LNCAP (cell line): ENCODE measurements at regions not wholly inside any gene's neighbourhood (a gene's known extent, or its start where the extent isn't known, plus 50 kb on each side); places are given as distances from the start of the nearest gene placed in this dataset.

Source experiments
- TF ChIP-seq, protein P1 (sequence below): fragments of 450-650 bp; IDR thresholded peaks from 2 replicates; pipeline ENCODE4 v1.5.1; 2017; ENCODE audit warnings: mild to moderate bottlenecking

DNA sequence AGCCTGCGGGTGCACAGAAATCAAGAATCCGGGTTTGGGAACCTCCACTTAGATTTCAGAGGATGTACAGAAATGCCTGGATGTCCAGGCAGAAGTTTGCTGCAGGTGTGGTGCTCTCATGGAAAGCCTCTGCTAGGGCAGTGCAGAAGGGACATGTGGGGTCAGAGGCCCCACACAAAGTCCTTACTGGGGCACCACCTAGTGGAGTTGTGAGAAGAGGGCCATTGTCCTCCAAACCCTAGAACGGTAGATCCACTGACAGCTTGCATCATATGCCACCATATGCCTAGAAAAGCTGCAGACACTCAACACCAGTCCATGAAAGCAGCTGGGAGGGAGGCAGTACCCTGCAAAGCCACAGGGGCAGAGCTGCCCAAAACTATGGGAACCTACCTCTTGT is 833.0 kb downstream of the TMEM182 start:
- TF ChIP-seq, protein P1, sequence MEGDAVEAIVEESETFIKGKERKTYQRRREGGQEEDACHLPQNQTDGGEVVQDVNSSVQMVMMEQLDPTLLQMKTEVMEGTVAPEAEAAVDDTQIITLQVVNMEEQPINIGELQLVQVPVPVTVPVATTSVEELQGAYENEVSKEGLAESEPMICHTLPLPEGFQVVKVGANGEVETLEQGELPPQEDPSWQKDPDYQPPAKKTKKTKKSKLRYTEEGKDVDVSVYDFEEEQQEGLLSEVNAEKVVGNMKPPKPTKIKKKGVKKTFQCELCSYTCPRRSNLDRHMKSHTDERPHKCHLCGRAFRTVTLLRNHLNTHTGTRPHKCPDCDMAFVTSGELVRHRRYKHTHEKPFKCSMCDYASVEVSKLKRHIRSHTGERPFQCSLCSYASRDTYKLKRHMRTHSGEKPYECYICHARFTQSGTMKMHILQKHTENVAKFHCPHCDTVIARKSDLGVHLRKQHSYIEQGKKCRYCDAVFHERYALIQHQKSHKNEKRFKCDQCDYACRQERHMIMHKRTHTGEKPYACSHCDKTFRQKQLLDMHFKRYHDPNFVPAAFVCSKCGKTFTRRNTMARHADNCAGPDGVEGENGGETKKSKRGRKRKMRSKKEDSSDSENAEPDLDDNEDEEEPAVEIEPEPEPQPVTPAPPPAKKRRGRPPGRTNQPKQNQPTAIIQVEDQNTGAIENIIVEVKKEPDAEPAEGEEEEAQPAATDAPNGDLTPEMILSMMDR, result no peak

DNA sequence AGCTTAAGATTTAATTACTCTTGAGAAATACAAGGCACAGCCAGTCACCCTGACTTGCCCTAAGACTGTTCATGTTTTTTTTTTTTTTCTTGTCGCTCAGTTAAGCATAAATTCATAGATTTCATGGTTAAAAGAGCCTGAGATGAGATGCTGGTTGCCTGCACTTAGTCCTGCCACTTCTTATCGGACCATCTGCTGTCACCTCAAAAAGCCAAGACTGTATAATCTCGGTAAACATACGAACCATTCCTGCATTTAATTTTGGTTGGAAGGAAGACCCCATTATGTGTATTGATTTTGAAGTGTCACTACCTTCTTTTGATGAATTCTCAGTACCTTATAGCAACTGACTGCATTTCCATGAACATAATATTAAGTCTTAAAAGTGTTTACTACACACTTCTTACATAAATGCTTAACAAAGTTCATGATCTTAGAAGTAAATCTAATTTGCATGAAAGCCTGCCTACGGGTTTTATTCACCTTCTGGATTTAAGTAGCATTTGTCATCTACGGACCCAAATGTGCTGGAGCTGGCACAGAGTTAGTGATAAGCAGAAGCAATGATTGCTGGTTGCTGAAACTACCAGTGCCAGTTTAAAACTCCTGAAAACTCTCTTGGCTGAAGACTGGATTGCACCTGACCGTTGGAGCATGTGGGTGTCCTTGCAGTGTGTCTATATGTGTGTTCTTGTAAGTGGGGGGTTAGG is 843.4 kb downstream of the TMEM182 start:
- TF ChIP-seq, protein P1, result no peak

DNA sequence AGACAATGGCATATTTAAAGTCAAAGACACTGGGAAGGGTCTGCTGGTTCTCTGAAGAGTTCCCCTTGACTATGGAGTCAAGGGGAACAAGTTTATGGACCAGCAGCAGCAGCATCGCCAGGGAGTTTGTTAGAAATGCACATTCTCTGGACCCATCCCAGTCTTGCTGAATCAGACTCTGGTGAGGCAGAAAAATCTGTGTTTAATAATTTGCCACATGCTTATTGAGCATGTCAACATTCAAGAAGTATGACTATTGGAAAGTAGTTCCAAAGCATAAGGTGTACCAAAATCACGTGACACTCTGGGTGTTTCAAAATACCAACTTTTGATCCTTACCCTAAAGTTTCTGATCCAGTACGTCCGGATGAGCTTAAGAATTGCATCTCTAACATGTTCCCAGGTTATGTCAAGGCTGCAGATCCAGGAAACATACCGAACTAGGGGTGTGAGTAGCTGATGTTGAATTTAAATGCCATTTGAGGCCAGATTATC is 853.8 kb downstream of the TMEM182 start:
- TF ChIP-seq, protein P1, result no peak

DNA sequence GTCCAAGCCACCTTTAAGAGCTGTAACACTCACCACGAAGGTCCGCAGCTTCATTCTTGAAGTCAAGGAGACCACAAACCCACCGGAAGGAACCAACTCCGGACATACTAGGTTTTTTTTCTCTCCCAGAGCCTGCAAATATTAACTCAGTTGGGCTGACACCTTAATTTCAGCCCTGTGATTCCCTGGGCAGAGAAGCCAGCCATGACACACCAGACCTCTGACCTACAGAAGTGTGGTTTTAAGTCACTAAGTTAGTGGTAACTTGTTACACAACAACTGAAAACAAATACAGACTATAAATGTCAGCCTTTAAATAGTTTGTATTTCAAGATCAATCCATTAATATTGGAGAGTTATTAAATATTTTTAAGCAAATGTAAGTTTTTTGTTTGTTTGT is 855.1 kb downstream of the TMEM182 start:
- TF ChIP-seq, protein P1, result no peak

DNA sequence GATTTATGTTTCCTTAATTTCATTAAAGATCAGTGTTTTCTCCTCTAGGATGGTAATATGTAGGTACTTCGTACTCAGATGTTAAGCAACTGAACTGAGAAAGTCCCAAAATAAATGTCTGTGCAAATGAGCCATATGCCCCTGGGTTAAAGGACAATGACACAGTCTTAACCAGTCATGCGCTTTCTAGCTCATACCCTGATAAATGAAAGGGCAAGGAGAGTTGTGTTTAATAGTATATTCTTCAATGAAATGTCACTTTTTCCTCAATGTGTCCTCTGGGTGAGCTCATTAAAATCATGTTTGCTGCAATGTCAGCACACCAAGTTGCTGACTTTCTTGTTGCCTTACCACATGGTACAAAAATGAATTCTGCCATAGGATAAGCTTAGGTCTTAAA is 856.3 kb downstream of the TMEM182 start:
- TF ChIP-seq, protein P1, result no peak

DNA sequence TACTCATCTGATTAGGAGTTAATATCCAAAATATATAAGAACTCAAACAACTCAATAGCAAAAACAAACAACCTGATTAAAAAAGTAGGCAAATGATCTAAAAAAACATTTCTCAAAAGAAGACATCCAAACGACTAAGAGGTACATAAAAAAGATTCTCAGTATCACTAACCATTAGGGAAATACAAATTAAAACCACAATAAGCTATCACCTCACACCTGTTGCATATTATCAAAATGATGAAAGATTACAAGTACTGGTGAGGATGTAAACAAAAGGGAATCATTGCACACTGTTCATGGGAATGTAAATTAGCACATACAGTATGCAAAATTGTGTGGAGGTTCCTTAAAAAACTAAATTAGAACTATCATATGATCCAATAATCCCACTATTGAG is 865.5 kb downstream of the TMEM182 start:
- TF ChIP-seq, protein P1, result no peak

DNA sequence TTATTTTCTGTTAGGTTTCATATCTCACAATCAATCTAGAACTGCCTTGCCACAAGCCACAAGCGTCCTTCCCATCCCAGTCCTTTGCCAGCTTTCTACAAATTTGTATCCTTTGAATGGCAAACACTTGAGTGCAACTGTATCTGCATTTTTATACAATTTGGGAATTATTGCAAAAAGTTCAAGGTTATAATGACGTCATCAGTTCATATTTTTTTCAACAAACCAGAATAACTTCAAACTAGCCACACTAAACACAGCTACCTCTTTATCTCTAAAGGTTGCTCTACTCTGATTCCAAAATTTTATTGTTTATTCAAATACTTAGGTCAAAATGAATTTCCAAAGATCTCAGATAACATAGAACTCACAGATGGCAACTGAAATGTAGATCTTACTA is 877.1 kb downstream of the TMEM182 start:
- TF ChIP-seq, protein P1, result no peak

DNA sequence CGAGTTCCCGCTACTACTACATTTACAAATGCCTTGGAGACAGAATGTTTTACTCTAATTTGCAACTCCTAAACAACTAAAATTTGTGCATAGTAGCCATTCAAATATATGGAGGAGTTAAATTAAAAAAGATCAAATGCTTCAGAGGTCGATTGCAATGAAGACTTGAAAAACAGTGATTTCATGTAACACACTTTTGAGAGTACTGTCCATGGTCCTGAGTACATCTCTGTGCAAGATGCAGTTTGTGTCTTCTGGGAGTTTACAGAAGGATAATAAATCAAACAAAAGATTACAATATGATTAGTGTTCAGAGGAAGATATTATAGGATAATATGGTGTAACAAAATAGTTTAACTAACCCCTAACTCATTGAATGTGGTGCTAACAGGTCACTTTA is 894.7 kb downstream of the TMEM182 start:
- TF ChIP-seq, protein P1, result no peak
